Lower leg skin (tissue), 4 donors: ENCODE measurements at regions not wholly inside any gene's neighbourhood (a gene's known extent, or its start where the extent isn't known, plus 50 kb on each side); places are given as distances from the start of the nearest gene placed in this dataset.

ENCODE experiments used
- DNase-seq, 2 donors: peaks; one replicate each; pipeline ENCODE4 v3.0.0-alpha.2; 2019; ENCODE audit warnings: low spot score in 2 of 2
- H3K4me3 ChIP-seq: fragments of 200-600 bp; sonication (generic); 2 replicates; pipeline ENCODE4 v1.5.1; 2017; ENCODE audit warnings: mild to moderate bottlenecking, low read depth; ENCODE audit not compliant: poor library complexity, severe bottlenecking
- CTCF ChIP-seq, 3 donors: fragments of 450-650 bp; IDR thresholded peaks; one replicate each; pipeline ENCODE4 v1.5.1; 2016; ENCODE audit warnings: antibody characterized with exemption in 3 of 3, mild to moderate bottlenecking in 3 of 3, moderate library complexity in 2 of 3
- POLR2A ChIP-seq, 2 donors: fragments of 450-650 bp; IDR thresholded peaks; one replicate each; pipeline ENCODE4 v1.6.1; 2016 to 2017; ENCODE audit warnings: antibody characterized with exemption in 2 of 2, mild to moderate bottlenecking in 1 of 2, moderate library complexity in 1 of 2
- WGBS, 2 donors: methylation state at CpG; one replicate each; pipeline ENCODE4 v1.1.5; 2018; 5-methylcytosine and 5-hydroxymethylcytosine counted together
- intact Hi-C: fragments of 100-400 bp; cut with DNase I; formaldehyde crosslinking; loops from one replicate; pipeline ENCODE4 v1.15.0; 2023; ENCODE audit warnings: low total_unique reads

- TF ChIP-seq POLR2A (IDR thresholded peaks at IDR 0.05) (no peak), CTCF (IDR thresholded peaks at IDR 0.05) (no peak)
- DNase-seq: peak in 1 of 2 donors; percentile 28
- WGBS, 2 donors: 47 to 50% methylated on average over 2 of the region's 2 CpGs
Measured at GRCh38 chr2:8370258-8370802, 311.5 kb upstream of the ID2 start.

GRCh38 chr2:8371653-8372052 lies 310.2 kb upstream of the ID2 start:
- 91 to 97% methylated on average over 4 of the region's 4 CpGs for WGBS, 2 donors
- intact Hi-C loops: no loop called here
- H3K4me3 ChIP-seq: no peak overlapping the region
- no peak for DNase-seq
- TF ChIP-seq CTCF (IDR thresholded peaks at IDR 0.05) (no peak), POLR2A (IDR thresholded peaks at IDR 0.05) (no peak)

More at GRCh38 chr2:8370258-8370802, 311.5 kb upstream of the ID2 start:
- intact Hi-C loops: no loop called here
- no peak overlapping the region for H3K4me3 ChIP-seq

- 91 to 94% methylated on average over 9 of the region's 9 CpGs for WGBS, 2 donors
- intact Hi-C loops: no loop called here
- TF ChIP-seq CTCF (IDR thresholded peaks at IDR 0.05) (no peak), POLR2A (IDR thresholded peaks at IDR 0.05) (no peak)
- peak in 1 of 2 donors; percentile 52 for DNase-seq
- no peak overlapping the region for H3K4me3 ChIP-seq
Measured at GRCh38 chr2:8374782-8375181, 307.1 kb upstream of the ID2 start.

- H3K4me3 ChIP-seq: no peak overlapping the region
- no peak for TF ChIP-seq POLR2A (IDR thresholded peaks at IDR 0.05)
- no peak for TF ChIP-seq CTCF (IDR thresholded peaks at IDR 0.05)
- WGBS, 2 donors: 92 to 93% methylated on average over 11 of the region's 11 CpGs
- intact Hi-C loops: no loop called here
- peak in 1 of 2 donors; percentile 54 for DNase-seq
Measured at GRCh38 chr2:8376603-8377410, 305.0 kb upstream of the ID2 start.

GRCh38 chr2:8378016-8378810 lies 303.6 kb upstream of the ID2 start:
- intact Hi-C loops: no loop called here
- no peak for DNase-seq
- no peak overlapping the region for H3K4me3 ChIP-seq
- 76 to 78% methylated on average over 9 of the region's 9 CpGs for WGBS, 2 donors
- TF ChIP-seq CTCF (IDR thresholded peaks at IDR 0.05) (no peak), POLR2A (IDR thresholded peaks at IDR 0.05) (no peak)
